ENCODE measurements at regions not wholly inside any gene's neighbourhood (a gene's known extent, or its start where the extent isn't known, plus 50 kb on each side); places are given as distances from the start of the nearest gene placed in this dataset.

- Histone ChIP-seq H3K27me3 (ENCODE audit: control insufficient read depth, insufficient read depth, low read length) (no peaks in the 10 kb centered on the region), H3K4me3 (ENCODE audit: low read length) (no peak overlapping the region), H3K9me3 (replicated peaks; ENCODE audit: low read length) (no peaks in the 10 kb centered on the region), H3K4me2 (ENCODE audit: low read length) (no peak overlapping the region), H3K4me1 (ENCODE audit: control insufficient read depth, insufficient read depth, low read length) (no peaks in the 10 kb centered on the region), H3K36me3 (ENCODE audit: insufficient read depth, low read length) (no peaks in the 10 kb centered on the region), H3K9ac (ENCODE audit: low read depth, low read length) (no peak overlapping the region)
Observed at GRCh38 chr5:89411891-89412290, 528.9 kb upstream of the MEF2C start.

- Histone ChIP-seq H3K4me3 (ENCODE audit: low read length) (no peak overlapping the region), H3K4me2 (ENCODE audit: low read length) (no peak overlapping the region), H3K27me3 (ENCODE audit: control insufficient read depth, insufficient read depth, low read length) (no peaks in the 10 kb centered on the region), H3K4me1 (ENCODE audit: control insufficient read depth, insufficient read depth, low read length) (no peaks in the 10 kb centered on the region), H3K9me3 (replicated peaks; ENCODE audit: low read length) (no peaks in the 10 kb centered on the region), H3K36me3 (ENCODE audit: insufficient read depth, low read length) (no peaks in the 10 kb centered on the region), H3K9ac (ENCODE audit: low read depth, low read length) (no peak overlapping the region)
Observed at GRCh38 chr5:89407054-89407453, 524.1 kb upstream of the MEF2C start.

GRCh38 chr5:89401659-89402058 is 518.7 kb upstream of the MEF2C start:
- H3K4me2 ChIP-seq (ENCODE audit: low read length): no peak overlapping the region
- H3K9ac ChIP-seq (ENCODE audit: low read depth, low read length): no peak overlapping the region
- no peaks in the 10 kb centered on the region for H3K36me3 ChIP-seq (ENCODE audit: insufficient read depth, low read length)
- no peaks in the 10 kb centered on the region for H3K27me3 ChIP-seq (ENCODE audit: control insufficient read depth, insufficient read depth, low read length)
- no peak overlapping the region for H3K4me3 ChIP-seq (ENCODE audit: low read length)
- H3K4me1 ChIP-seq (ENCODE audit: control insufficient read depth, insufficient read depth, low read length): peaks cover 11% of the 10 kb centered on the region
- no peaks in the 10 kb centered on the region for H3K9me3 ChIP-seq (replicated peaks; ENCODE audit: low read length)

- no peak overlapping the region for H3K4me2 ChIP-seq (ENCODE audit: low read length)
- H3K4me1 ChIP-seq (ENCODE audit: control insufficient read depth, insufficient read depth, low read length): peaks cover 17% of the 10 kb centered on the region
- no peaks in the 10 kb centered on the region for H3K27me3 ChIP-seq (ENCODE audit: control insufficient read depth, insufficient read depth, low read length)
- no peak overlapping the region for H3K4me3 ChIP-seq (ENCODE audit: low read length)
- no peak overlapping the region for H3K9ac ChIP-seq (ENCODE audit: low read depth, low read length)
- H3K36me3 ChIP-seq (ENCODE audit: insufficient read depth, low read length): no peaks in the 10 kb centered on the region
- H3K9me3 ChIP-seq (replicated peaks; ENCODE audit: low read length): no peaks in the 10 kb centered on the region
Observed at GRCh38 chr5:89401012-89401411, 518.0 kb upstream of the MEF2C start.

- H3K27me3 ChIP-seq (ENCODE audit: control insufficient read depth, insufficient read depth, low read length): no peaks in the 10 kb centered on the region
- H3K9me3 ChIP-seq (replicated peaks; ENCODE audit: low read length): no peaks in the 10 kb centered on the region
- no peaks in the 10 kb centered on the region for H3K36me3 ChIP-seq (ENCODE audit: insufficient read depth, low read length)
- no peak overlapping the region for H3K4me3 ChIP-seq (ENCODE audit: low read length)
- no peak overlapping the region for H3K4me2 ChIP-seq (ENCODE audit: low read length)
- no peak overlapping the region for H3K9ac ChIP-seq (ENCODE audit: low read depth, low read length)
- peaks cover 17% of the 10 kb centered on the region for H3K4me1 ChIP-seq (ENCODE audit: control insufficient read depth, insufficient read depth, low read length)
Observed at GRCh38 chr5:89399548-89399947, 516.6 kb upstream of the MEF2C start.

GRCh38 chr5:89397096-89397495 is 514.1 kb upstream of the MEF2C start:
- no peaks in the 10 kb centered on the region for H3K36me3 ChIP-seq (ENCODE audit: insufficient read depth, low read length)
- H3K4me1 ChIP-seq (ENCODE audit: control insufficient read depth, insufficient read depth, low read length): peaks cover 17% of the 10 kb centered on the region
- no peaks in the 10 kb centered on the region for H3K27me3 ChIP-seq (ENCODE audit: control insufficient read depth, insufficient read depth, low read length)
- no peak overlapping the region for H3K4me2 ChIP-seq (ENCODE audit: low read length)
- no peaks in the 10 kb centered on the region for H3K9me3 ChIP-seq (replicated peaks; ENCODE audit: low read length)
- H3K9ac ChIP-seq (ENCODE audit: low read depth, low read length): no peak overlapping the region
- no peak overlapping the region for H3K4me3 ChIP-seq (ENCODE audit: low read length)

GRCh38 chr5:89396278-89396954 is 513.4 kb upstream of the MEF2C start:
- Histone ChIP-seq H3K4me1 (ENCODE audit: control insufficient read depth, insufficient read depth, low read length) (peaks cover 17% of the 10 kb centered on the region), H3K9ac (ENCODE audit: low read depth, low read length) (no peak overlapping the region), H3K36me3 (ENCODE audit: insufficient read depth, low read length) (no peaks in the 10 kb centered on the region), H3K4me2 (ENCODE audit: low read length) (no peak overlapping the region), H3K4me3 (ENCODE audit: low read length) (no peak overlapping the region), H3K27me3 (ENCODE audit: control insufficient read depth, insufficient read depth, low read length) (no peaks in the 10 kb centered on the region), H3K9me3 (replicated peaks; ENCODE audit: low read length) (no peaks in the 10 kb centered on the region)

GRCh38 chr5:89395111-89395510 is 512.1 kb upstream of the MEF2C start:
- Histone ChIP-seq H3K36me3 (ENCODE audit: insufficient read depth, low read length) (no peaks in the 10 kb centered on the region), H3K4me1 (ENCODE audit: control insufficient read depth, insufficient read depth, low read length) (peaks cover 17% of the 10 kb centered on the region), H3K4me3 (ENCODE audit: low read length) (no peak overlapping the region), H3K9ac (ENCODE audit: low read depth, low read length) (no peak overlapping the region), H3K4me2 (ENCODE audit: low read length) (no peak overlapping the region), H3K27me3 (ENCODE audit: control insufficient read depth, insufficient read depth, low read length) (no peaks in the 10 kb centered on the region), H3K9me3 (replicated peaks; ENCODE audit: low read length) (no peaks in the 10 kb centered on the region)

- Histone ChIP-seq H3K27me3 (ENCODE audit: control insufficient read depth, insufficient read depth, low read length) (no peaks in the 10 kb centered on the region), H3K36me3 (ENCODE audit: insufficient read depth, low read length) (no peaks in the 10 kb centered on the region), H3K9ac (ENCODE audit: low read depth, low read length) (no peak overlapping the region), H3K4me2 (ENCODE audit: low read length) (no peak overlapping the region), H3K4me3 (ENCODE audit: low read length) (no peak overlapping the region), H3K4me1 (ENCODE audit: control insufficient read depth, insufficient read depth, low read length) (no peaks in the 10 kb centered on the region), H3K9me3 (replicated peaks; ENCODE audit: low read length) (no peaks in the 10 kb centered on the region)
Observed at GRCh38 chr5:89388872-89389271, 505.9 kb upstream of the MEF2C start.

GRCh38 chr5:89384391-89384790 is 501.4 kb upstream of the MEF2C start:
- no peak overlapping the region for H3K4me3 ChIP-seq (ENCODE audit: low read length)
- H3K9me3 ChIP-seq (replicated peaks; ENCODE audit: low read length): no peaks in the 10 kb centered on the region
- H3K36me3 ChIP-seq (ENCODE audit: insufficient read depth, low read length): no peaks in the 10 kb centered on the region
- no peak overlapping the region for H3K9ac ChIP-seq (ENCODE audit: low read depth, low read length)
- H3K4me2 ChIP-seq (ENCODE audit: low read length): no peak overlapping the region
- H3K4me1 ChIP-seq (ENCODE audit: control insufficient read depth, insufficient read depth, low read length): no peaks in the 10 kb centered on the region
- H3K27me3 ChIP-seq (ENCODE audit: control insufficient read depth, insufficient read depth, low read length): no peaks in the 10 kb centered on the region

GRCh38 chr5:89380635-89381034 is 497.7 kb upstream of the MEF2C start:
- Histone ChIP-seq H3K4me3 (ENCODE audit: low read length) (no peak overlapping the region), H3K4me2 (ENCODE audit: low read length) (no peak overlapping the region), H3K36me3 (ENCODE audit: insufficient read depth, low read length) (no peaks in the 10 kb centered on the region), H3K9ac (ENCODE audit: low read depth, low read length) (no peak overlapping the region), H3K9me3 (replicated peaks; ENCODE audit: low read length) (no peaks in the 10 kb centered on the region), H3K4me1 (ENCODE audit: control insufficient read depth, insufficient read depth, low read length) (no peaks in the 10 kb centered on the region), H3K27me3 (ENCODE audit: control insufficient read depth, insufficient read depth, low read length) (no peaks in the 10 kb centered on the region)

GRCh38 chr5:89377767-89378455 is 494.9 kb upstream of the MEF2C start:
- H3K4me1 ChIP-seq (ENCODE audit: control insufficient read depth, insufficient read depth, low read length): peaks cover under 1% of the 10 kb centered on the region
- H3K9ac ChIP-seq (ENCODE audit: low read depth, low read length): no peak overlapping the region
- no peak overlapping the region for H3K4me3 ChIP-seq (ENCODE audit: low read length)
- H3K27me3 ChIP-seq (ENCODE audit: control insufficient read depth, insufficient read depth, low read length): no peaks in the 10 kb centered on the region
- no peaks in the 10 kb centered on the region for H3K9me3 ChIP-seq (replicated peaks; ENCODE audit: low read length)
- H3K4me2 ChIP-seq (ENCODE audit: low read length): no peak overlapping the region
- H3K36me3 ChIP-seq (ENCODE audit: insufficient read depth, low read length): no peaks in the 10 kb centered on the region
